ENCODE measurements at regions not wholly inside any gene's neighbourhood (a gene's known extent, or its start where the extent isn't known, plus 50 kb on each side); places are given as distances from the start of the nearest gene placed in this dataset.
"Not testable (repeated sequence)": the region's sequence is repeated elsewhere in the genome, so short reads cannot be mapped to it uniquely, and the experiment has no call there.

DNA sequence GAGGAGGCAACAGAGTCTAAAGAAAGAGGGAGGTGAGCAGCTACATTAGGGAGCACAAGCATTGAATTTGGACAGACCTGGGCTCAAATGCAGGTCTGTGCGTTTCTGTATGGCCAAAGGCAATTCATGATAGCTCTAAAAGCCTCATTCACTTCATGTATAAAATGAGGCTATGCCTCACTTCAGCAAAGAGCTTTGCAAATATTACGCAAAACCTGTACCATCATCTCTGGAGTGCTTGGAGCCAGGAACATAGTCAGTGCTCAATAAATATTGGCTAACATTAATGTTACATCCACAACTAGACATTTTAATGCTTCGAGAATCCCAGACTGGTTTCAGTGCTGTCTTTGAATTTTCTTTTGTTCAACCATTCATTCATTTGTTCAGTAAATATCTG, 254.7 kb upstream of the CDH11 start:
- TF ChIP-seq, protein P1, sequence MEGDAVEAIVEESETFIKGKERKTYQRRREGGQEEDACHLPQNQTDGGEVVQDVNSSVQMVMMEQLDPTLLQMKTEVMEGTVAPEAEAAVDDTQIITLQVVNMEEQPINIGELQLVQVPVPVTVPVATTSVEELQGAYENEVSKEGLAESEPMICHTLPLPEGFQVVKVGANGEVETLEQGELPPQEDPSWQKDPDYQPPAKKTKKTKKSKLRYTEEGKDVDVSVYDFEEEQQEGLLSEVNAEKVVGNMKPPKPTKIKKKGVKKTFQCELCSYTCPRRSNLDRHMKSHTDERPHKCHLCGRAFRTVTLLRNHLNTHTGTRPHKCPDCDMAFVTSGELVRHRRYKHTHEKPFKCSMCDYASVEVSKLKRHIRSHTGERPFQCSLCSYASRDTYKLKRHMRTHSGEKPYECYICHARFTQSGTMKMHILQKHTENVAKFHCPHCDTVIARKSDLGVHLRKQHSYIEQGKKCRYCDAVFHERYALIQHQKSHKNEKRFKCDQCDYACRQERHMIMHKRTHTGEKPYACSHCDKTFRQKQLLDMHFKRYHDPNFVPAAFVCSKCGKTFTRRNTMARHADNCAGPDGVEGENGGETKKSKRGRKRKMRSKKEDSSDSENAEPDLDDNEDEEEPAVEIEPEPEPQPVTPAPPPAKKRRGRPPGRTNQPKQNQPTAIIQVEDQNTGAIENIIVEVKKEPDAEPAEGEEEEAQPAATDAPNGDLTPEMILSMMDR (IDR thresholded peaks at IDR 0.05; ENCODE audit: insufficient read depth, low read depth, low read length, missing control alignments), result no peak
- DNase-seq (ENCODE audit: low read depth), result no peak
- H3K4me3 ChIP-seq (ENCODE audit: low read depth, low read length), result no peak overlapping the region

DNA sequence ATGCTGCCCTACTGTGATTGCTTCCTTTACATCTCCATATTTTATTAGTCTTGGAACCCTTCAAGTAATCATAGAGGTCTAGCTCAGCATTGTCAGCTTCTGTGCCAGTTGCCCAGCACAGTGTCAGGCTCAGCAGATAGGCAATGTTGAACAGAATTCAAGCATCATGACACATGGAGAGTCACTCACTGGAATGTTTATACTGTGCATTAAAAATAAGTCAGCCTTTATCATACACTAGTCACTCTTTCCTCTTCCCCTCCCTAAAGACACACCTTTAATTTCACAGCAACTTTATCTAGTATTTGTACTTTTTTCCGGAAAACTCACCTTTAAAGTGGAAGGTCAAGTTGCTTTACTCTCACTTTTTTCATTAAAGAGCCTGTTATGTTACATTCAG, 253.8 kb upstream of the CDH11 start:
- DNase-seq (ENCODE audit: low read depth), result no peak

DNA sequence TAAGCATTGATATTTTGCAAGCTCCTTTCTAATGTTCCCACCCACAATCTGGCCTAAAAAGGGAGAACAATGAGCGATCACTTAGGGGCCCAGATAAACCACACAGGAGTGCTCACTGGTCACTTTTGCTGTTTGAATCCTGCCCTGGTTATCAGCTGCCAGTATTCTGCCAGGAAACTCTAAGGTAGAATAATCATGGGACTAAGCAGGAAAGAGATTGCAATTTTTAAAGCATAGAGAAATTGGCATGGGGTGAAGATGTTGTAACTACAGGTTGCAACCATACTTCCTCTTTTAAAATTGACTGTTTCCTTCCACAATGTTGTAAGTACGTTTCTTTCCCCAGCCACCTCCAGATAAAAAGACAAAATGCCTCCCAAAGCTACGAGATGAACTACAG, 251.2 kb upstream of the CDH11 start:
- H3K4me3 ChIP-seq (ENCODE audit: low read depth, low read length), result no peak overlapping the region
- DNase-seq (ENCODE audit: low read depth), result no peak
- TF ChIP-seq, protein P1 (IDR thresholded peaks at IDR 0.05; ENCODE audit: insufficient read depth, low read depth, low read length, missing control alignments), result no peak

More for the DNA sequence above, 253.8 kb upstream of the CDH11 start:
- H3K4me3 ChIP-seq (ENCODE audit: low read depth, low read length), result no peak overlapping the region
- TF ChIP-seq, protein P1 (IDR thresholded peaks at IDR 0.05; ENCODE audit: insufficient read depth, low read depth, low read length, missing control alignments), result no peak

DNA sequence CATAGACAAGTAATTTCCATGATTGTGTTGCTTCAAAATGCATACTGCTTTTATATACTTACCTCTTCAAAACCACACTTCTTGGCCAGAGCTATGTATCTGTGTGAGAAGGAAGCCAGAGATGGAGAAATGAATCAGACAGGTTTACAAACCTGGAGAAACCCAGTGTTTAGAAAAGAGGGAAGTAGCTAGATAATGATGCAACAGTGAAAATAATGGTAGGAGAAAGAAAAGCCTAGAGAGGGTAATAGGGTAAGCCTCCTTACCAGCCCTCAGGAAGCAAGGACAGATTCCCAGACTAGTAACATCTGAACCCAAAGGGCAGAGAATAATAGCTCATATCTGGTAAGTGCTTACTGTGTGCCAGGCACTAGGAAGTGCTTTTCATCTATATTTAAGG, 250.3 kb upstream of the CDH11 start:
- no peak for DNase-seq (ENCODE audit: low read depth)
- TF ChIP-seq, protein P1 (IDR thresholded peaks at IDR 0.05; ENCODE audit: insufficient read depth, low read depth, low read length, missing control alignments), result no peak

DNA sequence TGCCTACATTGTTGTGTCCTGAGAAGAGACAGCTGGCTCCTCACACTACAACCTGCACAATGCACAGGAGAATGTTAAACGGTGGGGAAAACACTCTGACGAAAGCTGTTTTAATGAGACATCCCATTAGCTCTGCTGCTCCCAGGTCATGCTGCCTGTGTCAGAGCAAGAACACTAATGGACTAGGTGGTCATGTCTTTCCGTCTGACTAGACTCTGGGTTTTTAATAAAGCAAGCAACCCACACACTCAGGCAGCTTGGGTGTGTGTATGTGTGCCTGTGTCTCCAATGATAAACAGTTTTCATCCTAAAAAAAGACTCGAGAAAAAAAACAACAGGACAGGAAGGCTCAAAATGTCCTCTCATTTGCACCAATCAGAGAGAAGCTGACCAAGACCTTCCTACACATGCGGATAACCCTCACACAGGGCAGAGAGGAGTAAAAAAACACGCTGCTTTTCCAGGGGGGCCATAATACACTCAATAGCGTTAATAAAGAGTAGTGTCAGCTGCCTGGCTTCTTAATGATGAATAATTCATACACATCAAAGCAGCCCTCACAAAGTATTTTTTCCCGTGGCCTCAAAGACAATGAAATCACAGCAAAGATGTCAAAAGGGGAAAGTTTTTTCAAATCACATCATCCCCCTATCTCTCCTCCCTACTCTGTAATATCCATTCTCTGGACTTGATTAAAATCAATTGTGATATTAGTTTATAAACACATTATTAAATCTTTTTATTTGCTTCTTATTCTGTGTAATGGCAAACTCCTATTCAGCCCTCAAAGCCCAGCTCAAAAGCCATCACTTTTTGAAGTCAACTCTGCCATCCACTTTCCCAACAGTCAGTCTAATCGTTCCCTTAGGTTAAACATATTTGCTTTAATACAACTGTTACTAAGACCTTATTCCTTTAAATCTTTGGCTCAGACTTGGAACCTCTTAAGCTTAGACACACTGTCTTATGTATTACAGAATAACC, 244.2 kb upstream of the CDH11 start:
- DNase-seq (ENCODE audit: low read depth), result no peak
- TF ChIP-seq, protein P1 (IDR thresholded peaks at IDR 0.05; ENCODE audit: insufficient read depth, low read depth, low read length, missing control alignments), result no peak
- H3K4me3 ChIP-seq (ENCODE audit: low read depth, low read length), result no peak overlapping the region

More for the DNA sequence above, 250.3 kb upstream of the CDH11 start:
- H3K4me3 ChIP-seq (ENCODE audit: low read depth, low read length), result no peak overlapping the region

DNA sequence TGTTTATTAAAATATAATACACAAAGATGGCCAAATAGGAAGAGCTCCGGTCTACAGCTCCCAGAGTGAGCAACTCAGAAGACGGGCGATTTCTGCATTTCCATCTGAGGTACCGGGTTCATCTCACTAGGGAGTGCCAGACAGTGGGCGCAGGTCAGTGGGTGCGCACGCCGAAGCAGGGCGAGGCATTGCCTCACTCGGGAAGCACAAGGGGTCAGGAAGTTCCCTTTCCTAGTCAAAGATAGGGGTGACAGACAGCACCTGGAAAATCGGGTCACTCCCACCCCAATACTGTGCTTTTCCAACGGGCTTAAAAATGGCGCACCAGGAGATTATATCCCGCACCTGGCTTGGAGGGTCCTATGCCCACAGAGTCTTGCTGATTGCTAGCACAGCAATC, 234.9 kb upstream of the CDH11 start:
- DNase-seq (ENCODE audit: low read depth); H3K4me3 ChIP-seq (ENCODE audit: low read depth, low read length): not testable (repeated sequence)

DNA sequence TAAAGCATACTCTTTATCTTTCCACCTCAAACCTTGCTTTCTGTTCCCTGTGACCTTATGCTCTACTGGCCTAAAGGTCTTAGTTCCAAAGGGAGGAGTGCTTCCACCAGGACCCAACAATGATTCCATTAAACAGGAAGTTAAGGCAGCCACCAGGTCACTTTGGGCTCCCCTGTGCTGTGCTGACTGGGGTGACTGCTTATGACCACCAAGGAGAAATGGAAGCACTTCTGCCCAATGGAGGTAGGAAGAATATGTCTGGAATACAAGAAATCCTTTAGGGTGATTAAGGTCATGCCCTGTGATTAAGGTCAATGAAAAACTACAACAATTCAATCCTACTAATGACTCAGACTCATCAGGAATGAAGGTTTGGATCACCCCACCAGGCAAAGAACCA, 233.8 kb upstream of the CDH11 start:
- TF ChIP-seq, protein P1 (IDR thresholded peaks at IDR 0.05; ENCODE audit: insufficient read depth, low read depth, low read length, missing control alignments), result no peak
- DNase-seq (ENCODE audit: low read depth), result no peak
- H3K4me3 ChIP-seq (ENCODE audit: low read depth, low read length), result no peak overlapping the region
